Loucy (cell line): ENCODE measurements at regions not wholly inside any gene's neighbourhood (a gene's known extent, or its start where the extent isn't known, plus 50 kb on each side); places are given as distances from the start of the nearest gene placed in this dataset.
A peak's percentile ranks its signal among the peaks of the same experiment; 100 is the strongest.

ENCODE experiments used
- H2AFZ ChIP-seq: fragments of 200-600 bp; sonication (generic); 2 replicates; pipeline ENCODE4 v1.6.0; 2016; ENCODE audit warnings: antibody characterized with exemption, mild to moderate bottlenecking, low read length, moderate library complexity
- H3F3A ChIP-seq: fragments of 200-600 bp; 2 replicates; pipeline ENCODE4 v1.6.0; 2016; ENCODE audit warnings: antibody characterized with exemption, low read depth, mild to moderate bottlenecking
- H3K27me3 ChIP-seq: fragments of 200-600 bp; sonication (generic); 2 replicates; pipeline ENCODE4 v1.6.1; 2014; ENCODE audit warnings: low read length, mild to moderate bottlenecking; ENCODE audit not compliant: insufficient read depth, poor library complexity, severe bottlenecking
- H3K36me3 ChIP-seq: fragments of 200-600 bp; sonication (generic); 2 replicates; pipeline ENCODE4 v1.6.1; 2016; ENCODE audit warnings: low read length; ENCODE audit not compliant: insufficient read depth
- H3K4me1 ChIP-seq: fragments of 200-600 bp; sonication (generic); 2 replicates; pipeline ENCODE4 v1.5.1; 2014; ENCODE audit warnings: low read length, mild to moderate bottlenecking; ENCODE audit not compliant: insufficient read depth, poor library complexity, severe bottlenecking
- H3K4me2 ChIP-seq: fragments of 200-600 bp; sonication (generic); 2 replicates; pipeline ENCODE4 v1.6.0; 2014; ENCODE audit warnings: antibody characterized with exemption, low read length, low read depth, mild to moderate bottlenecking; ENCODE audit not compliant: poor library complexity, severe bottlenecking
- H3K4me3 ChIP-seq: fragments of 200-600 bp; sonication (generic); 2 replicates; pipeline ENCODE4 v1.5.1; 2014; ENCODE audit warnings: low read length, mild to moderate bottlenecking, mixed read lengths; ENCODE audit not compliant: poor library complexity, severe bottlenecking
- H3K79me2 ChIP-seq: fragments of 200-600 bp; sonication (generic); 2 replicates; pipeline ENCODE4 v1.6.1; 2014; ENCODE audit warnings: low read length; ENCODE audit not compliant: insufficient read depth
- H3K9ac ChIP-seq: fragments of 200-600 bp; sonication (generic); 2 replicates; pipeline ENCODE4 v1.6.0; 2014; ENCODE audit warnings: mild to moderate bottlenecking, low read depth, low read length, moderate library complexity; ENCODE audit not compliant: poor library complexity, severe bottlenecking
- H3K9me2 ChIP-seq: fragments of 200-600 bp; sonication (generic); replicated peaks from 2 replicates; pipeline ENCODE4 v1.6.1; 2016; ENCODE audit warnings: low read depth, low read length, mixed read lengths
- H3K9me3 ChIP-seq: fragments of 200-600 bp; sonication (generic); 2 replicates; pipeline ENCODE4 v1.6.1; 2014; ENCODE audit warnings: mild to moderate bottlenecking, antibody characterized with exemption, low read length, low read depth; ENCODE audit not compliant: insufficient read depth
- H4K20me1 ChIP-seq: fragments of 200-600 bp; sonication (generic); 2 replicates; pipeline ENCODE4 v1.6.0; 2014; ENCODE audit warnings: antibody characterized with exemption, low read length, mild to moderate bottlenecking; ENCODE audit not compliant: insufficient read depth, poor library complexity, severe bottlenecking
- EZH2phosphoT487 ChIP-seq: fragments of 200-600 bp; IDR thresholded peaks from 2 replicates; pipeline ENCODE4 v1.6.1; 2018; ENCODE audit warnings: antibody characterized with exemption, mild to moderate bottlenecking, moderate library complexity, borderline replicate concordance
- TF ChIP-seq, protein P1 (sequence below): fragments of 200-600 bp; sonication (generic); conservative IDR thresholded peaks from 2 replicates; pipeline ENCODE4 v1.5.1; 2014; ENCODE audit warnings: mild to moderate bottlenecking, antibody characterized with exemption, low read length

DNA sequence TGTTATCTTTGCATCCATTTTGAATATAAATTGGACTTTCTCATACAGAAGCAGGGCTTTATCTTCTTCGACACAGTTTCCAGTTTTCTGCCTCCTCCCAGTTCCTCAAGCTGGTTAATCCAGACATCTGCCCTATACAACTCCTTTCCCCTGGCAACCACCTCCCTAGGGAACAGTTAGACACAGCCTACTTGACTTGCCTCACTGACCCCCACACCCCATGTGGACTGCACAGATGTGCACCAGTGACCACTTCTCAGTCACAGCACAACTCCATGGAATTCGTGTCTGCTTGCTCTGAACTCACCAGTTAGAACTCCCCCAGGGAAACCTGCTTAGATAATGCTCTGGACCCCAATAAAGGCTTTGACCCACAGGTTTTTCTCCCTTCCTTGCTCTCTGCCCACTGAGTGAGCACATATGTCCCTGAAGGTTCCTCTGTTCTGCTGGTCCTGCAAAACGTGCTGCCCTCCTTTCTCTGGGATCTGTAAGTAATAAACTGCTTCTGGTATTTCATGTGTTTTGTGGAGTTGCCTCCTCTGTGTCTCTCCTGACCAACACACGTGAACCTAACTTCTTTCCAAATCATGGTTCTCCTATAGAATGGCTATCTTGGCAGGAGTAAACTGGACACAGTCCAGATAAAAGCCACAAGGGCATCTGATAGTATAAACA lies 351.2 kb downstream of the CD83 start:
- H3K9me2 ChIP-seq: no peaks in the 10 kb centered on the region
- no peaks in the 10 kb centered on the region for H3K79me2 ChIP-seq
- H3K9ac ChIP-seq: peak overlapping the region; percentile 3
- H3K4me2 ChIP-seq: no peak overlapping the region
- no peak overlapping the region for H2AFZ ChIP-seq
- no peaks in the 10 kb centered on the region for H4K20me1 ChIP-seq
- H3K4me3 ChIP-seq: no peak overlapping the region
- no peaks in the 10 kb centered on the region for H3K36me3 ChIP-seq
- H3K9me3 ChIP-seq: peaks cover 18% of the 10 kb centered on the region; the same call in 1 of the 2 replicates
- H3K4me1 ChIP-seq: peaks cover 57% of the 10 kb centered on the region
- no peaks in the 10 kb centered on the region for H3K27me3 ChIP-seq
- TF ChIP-seq, protein P1, sequence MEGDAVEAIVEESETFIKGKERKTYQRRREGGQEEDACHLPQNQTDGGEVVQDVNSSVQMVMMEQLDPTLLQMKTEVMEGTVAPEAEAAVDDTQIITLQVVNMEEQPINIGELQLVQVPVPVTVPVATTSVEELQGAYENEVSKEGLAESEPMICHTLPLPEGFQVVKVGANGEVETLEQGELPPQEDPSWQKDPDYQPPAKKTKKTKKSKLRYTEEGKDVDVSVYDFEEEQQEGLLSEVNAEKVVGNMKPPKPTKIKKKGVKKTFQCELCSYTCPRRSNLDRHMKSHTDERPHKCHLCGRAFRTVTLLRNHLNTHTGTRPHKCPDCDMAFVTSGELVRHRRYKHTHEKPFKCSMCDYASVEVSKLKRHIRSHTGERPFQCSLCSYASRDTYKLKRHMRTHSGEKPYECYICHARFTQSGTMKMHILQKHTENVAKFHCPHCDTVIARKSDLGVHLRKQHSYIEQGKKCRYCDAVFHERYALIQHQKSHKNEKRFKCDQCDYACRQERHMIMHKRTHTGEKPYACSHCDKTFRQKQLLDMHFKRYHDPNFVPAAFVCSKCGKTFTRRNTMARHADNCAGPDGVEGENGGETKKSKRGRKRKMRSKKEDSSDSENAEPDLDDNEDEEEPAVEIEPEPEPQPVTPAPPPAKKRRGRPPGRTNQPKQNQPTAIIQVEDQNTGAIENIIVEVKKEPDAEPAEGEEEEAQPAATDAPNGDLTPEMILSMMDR: no peak
- TF ChIP-seq EZH2phosphoT487: no peak
- no peaks in the 10 kb centered on the region for H3F3A ChIP-seq

DNA sequence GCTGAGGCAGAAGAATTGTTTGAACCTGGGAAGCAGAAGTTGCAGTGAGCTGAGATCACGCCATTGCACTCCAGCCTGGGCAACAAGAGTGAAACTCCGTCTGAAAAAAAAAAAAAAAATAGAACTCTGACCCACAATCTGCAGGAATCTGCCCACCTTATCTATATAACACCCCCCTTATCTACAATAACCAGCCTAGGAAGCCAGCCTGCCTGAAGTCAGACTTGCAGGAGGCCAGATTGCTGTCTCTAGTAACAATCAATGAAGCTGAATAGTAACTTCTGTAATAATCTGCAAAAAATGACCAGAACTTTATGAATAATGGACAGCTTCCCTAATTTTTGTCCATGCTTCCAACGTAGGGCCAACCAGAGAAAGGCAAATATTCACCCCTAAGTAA lies 352.5 kb downstream of the CD83 start:
- H3K4me1 ChIP-seq: peaks cover 55% of the 10 kb centered on the region
- no peak overlapping the region for H3K4me2 ChIP-seq
- H4K20me1 ChIP-seq: no peaks in the 10 kb centered on the region
- H3K9me3 ChIP-seq: peaks cover 16% of the 10 kb centered on the region; the same call in 1 of the 2 replicates
- no peaks in the 10 kb centered on the region for H3K9me2 ChIP-seq
- H3K79me2 ChIP-seq: no peaks in the 10 kb centered on the region
- no peaks in the 10 kb centered on the region for H3K27me3 ChIP-seq
- H3K4me3 ChIP-seq: no peak overlapping the region
- peak overlapping the region; percentile 11 for H3K9ac ChIP-seq
- no peak for TF ChIP-seq EZH2phosphoT487
- TF ChIP-seq, protein P1: no peak
- no peaks in the 10 kb centered on the region for H3F3A ChIP-seq
- H2AFZ ChIP-seq: no peak overlapping the region
- H3K36me3 ChIP-seq: no peaks in the 10 kb centered on the region

DNA sequence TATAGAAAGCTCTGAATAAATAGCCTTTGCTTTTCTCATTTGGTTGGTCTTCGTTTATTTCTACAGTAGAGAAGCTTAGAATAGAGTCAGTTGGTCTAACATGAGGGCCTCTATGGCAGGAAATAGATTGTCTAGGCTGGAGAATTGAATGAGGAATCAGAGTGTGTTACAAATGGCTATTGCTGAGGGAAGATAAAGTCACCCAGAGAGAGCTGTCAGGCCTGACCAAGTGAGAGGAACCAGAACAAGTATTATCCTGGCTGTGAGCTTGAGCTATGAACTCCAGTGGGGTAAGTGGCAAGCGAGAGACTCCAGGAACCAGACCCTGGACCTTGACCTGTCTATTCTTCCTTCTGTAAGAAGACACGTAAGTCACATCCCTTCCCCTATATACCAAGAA lies 353.1 kb downstream of the CD83 start:
- TF ChIP-seq, protein P1: no peak
- TF ChIP-seq EZH2phosphoT487: no peak
- Histone ChIP-seq H4K20me1 (no peaks in the 10 kb centered on the region), H3K79me2 (no peaks in the 10 kb centered on the region), H3K27me3 (no peaks in the 10 kb centered on the region), H3K4me1 (peaks cover 55% of the 10 kb centered on the region), H3K4me2 (no peak overlapping the region), H3K36me3 (no peaks in the 10 kb centered on the region), H2AFZ (no peak overlapping the region), H3K4me3 (no peak overlapping the region), H3K9ac (peak overlapping the region; percentile 11), H3K9me2 (no peaks in the 10 kb centered on the region), H3F3A (no peaks in the 10 kb centered on the region), H3K9me3 (peaks cover 13% of the 10 kb centered on the region; the same call in 1 of the 2 replicates)
